Stomach (tissue), 4 donors: ENCODE measurements at regions not wholly inside any gene's neighbourhood (a gene's known extent, or its start where the extent isn't known, plus 50 kb on each side); places are given as distances from the start of the nearest gene placed in this dataset.

Experiments
- CTCF ChIP-seq, 7 experiments: fragments of 450-650 bp in 4 of 7; fragments of 200-600 bp in 3 of 7; sonication (generic) in 3 of 7; IDR thresholded peaks; one replicate each; pipeline ENCODE4 v1.5.1; 2016 to 2019; ENCODE audit warnings: antibody characterized with exemption in 7 of 7, control low read depth in 2 of 7, mild to moderate bottlenecking in 1 of 7
- POLR2A ChIP-seq, 4 donors: fragments of 450-650 bp; IDR thresholded peaks; one replicate each; pipeline ENCODE4 v1.6.1; 2016; ENCODE audit warnings: antibody characterized with exemption in 4 of 4, control low read depth in 2 of 4, mild to moderate bottlenecking in 1 of 4, moderate library complexity in 1 of 4

- TF ChIP-seq CTCF (IDR thresholded peaks at IDR 0.05) (no peak), POLR2A (IDR thresholded peaks at IDR 0.05) (no peak)
Observed at GRCh38 chr2:164234074-164234473, 387.2 kb downstream of the GRB14 start.
